ENCODE measurements at regions not wholly inside any gene's neighbourhood (a gene's known extent, or its start where the extent isn't known, plus 50 kb on each side); places are given as distances from the start of the nearest gene placed in this dataset.

GRCh38 chr11:104538313-104538712 lies 359.9 kb downstream of the CASP12 start:
- TF ChIP-seq POLR2A (IDR thresholded peaks at IDR 0.05) (no peak), CTCF (IDR thresholded peaks at IDR 0.05) (no peak)
- no peak for DNase-seq
- Histone ChIP-seq H3K36me3 (no peaks in the 10 kb centered on the region), H3K4me1 (no peaks in the 10 kb centered on the region), H3K27me3 (no peaks in the 10 kb centered on the region), H3K4me3 (no peak overlapping the region), H3K27ac (no peak overlapping the region), H3K9me3 (no peaks in the 10 kb centered on the region)
- intact Hi-C loops (cut with DNase I), result no loop called here
- WGBS, 2 donors, result 83 to 90% methylated on average over 1 of the region's 1 CpG

DNA sequence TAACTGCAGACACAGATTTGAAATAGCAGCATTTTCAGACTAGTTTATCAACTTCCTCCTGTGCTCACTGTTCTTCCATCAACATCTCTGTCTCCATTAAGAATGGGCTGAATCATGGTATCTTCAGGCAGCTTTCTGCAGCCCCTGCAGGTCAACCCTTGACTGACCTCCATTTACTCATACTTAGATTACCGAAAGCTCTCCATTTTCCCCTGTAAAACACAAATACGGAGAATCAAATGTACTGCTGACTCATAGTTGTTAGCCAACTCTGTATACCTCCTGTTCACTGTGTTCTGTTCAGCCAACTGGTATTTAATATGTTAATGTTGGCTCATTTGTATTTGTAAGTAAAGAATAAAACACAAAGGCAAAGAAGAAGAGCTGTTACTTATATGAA lies 364.0 kb downstream of the CASP12 start:
- intact Hi-C loops (cut with DNase I), result no loop called here
- H3K27ac ChIP-seq, result no peak overlapping the region
- no peaks in the 10 kb centered on the region for H3K36me3 ChIP-seq
- no peaks in the 10 kb centered on the region for H3K27me3 ChIP-seq
- H3K9me3 ChIP-seq, result no peaks in the 10 kb centered on the region
- no peak for DNase-seq
- no peak overlapping the region for H3K4me3 ChIP-seq
- H3K4me1 ChIP-seq, result peaks cover 0 to 5% (median 0%) of the 10 kb centered on the region in 3 donors
- TF ChIP-seq POLR2A (IDR thresholded peaks at IDR 0.05), result no peak
- 37 to 69% methylated on average over 2 of the region's 2 CpGs for WGBS, 2 donors

DNA sequence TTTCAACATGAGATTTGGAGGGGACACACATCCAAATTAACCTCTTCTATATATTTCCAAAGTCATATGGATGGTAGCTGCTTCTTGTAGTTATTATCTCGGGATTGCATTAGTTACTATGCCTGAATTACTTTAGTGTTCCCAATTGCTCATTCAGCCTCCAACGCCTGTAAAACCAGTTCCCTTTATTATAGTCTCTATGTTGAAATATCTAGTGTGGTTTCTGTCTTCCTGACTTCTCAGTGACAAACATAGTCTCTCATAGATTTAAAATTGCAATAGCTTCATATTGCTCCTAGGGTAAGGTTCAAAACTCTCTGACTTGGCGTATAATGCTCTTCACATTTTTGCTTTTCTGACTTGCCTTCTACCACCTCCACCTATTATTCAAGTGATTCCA lies 366.4 kb downstream of the CASP12 start:
- WGBS, 2 donors, result 65 to 87% methylated on average over 3 of the region's 3 CpGs
- H3K4me3 ChIP-seq, result no peak overlapping the region
- peak overlapping the region in 1 of 4 donors; percentile 49 for H3K27ac ChIP-seq
- H3K36me3 ChIP-seq, result no peaks in the 10 kb centered on the region
- TF ChIP-seq CTCF (IDR thresholded peaks at IDR 0.05) (no peak), POLR2A (IDR thresholded peaks at IDR 0.05) (no peak)
- no peaks in the 10 kb centered on the region for H3K27me3 ChIP-seq
- intact Hi-C loops (cut with DNase I), result no loop called here
- H3K4me1 ChIP-seq, result peaks cover 0 to 5% (median 0%) of the 10 kb centered on the region in 3 donors
- DNase-seq, result no peak
- no peaks in the 10 kb centered on the region for H3K9me3 ChIP-seq

DNA sequence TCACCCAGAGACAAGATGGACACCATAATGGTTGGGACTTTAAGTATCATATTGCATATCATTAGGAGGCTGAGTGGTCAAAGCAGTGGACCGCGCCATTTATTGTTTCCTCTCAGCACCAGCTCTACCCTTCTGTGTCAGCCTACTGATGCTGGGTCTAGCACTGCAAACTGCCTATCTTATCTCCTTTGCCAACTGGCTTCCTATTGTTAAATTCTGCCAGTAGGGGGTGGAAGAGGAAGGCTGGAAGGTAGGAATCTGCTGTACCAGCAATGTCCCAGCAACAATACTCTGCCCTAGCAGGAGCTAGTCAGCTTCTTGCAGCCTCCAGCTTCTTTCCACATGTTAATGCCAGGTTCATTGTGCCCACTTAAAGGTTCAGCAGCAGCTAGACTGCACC lies 367.1 kb upstream of the PDGFD start:
- WGBS, 2 donors, result 89 to 94% methylated on average over 2 of the region's 2 CpGs

DNA sequence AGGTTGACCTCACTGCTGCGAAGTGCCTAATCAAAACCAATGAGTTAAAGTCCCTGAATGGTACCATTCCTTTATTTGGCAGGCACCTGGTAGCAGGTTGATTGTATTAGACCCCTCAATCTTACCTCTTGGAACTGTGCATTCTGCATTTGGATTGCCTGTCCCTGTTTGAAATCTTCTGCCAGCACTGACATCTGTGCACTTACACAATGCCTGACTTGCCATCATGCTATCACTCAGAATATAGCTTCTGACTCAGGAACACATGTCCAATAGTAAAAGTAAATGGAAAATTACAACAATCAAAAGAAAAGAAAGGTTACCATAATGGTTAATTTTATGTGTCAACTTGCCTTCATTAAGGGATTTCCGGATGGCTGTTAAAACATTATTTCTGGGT lies 366.0 kb upstream of the PDGFD start:
- Histone ChIP-seq H3K4me3 (no peak overlapping the region), H3K36me3 (no peaks in the 10 kb centered on the region), H3K4me1 (peaks cover 0 to 5% (median 0%) of the 10 kb centered on the region in 3 donors), H3K27ac (no peak overlapping the region), H3K9me3 (no peaks in the 10 kb centered on the region), H3K27me3 (no peaks in the 10 kb centered on the region)
- WGBS, 2 donors, result 57 to 66% methylated on average over 2 of the region's 2 CpGs
- DNase-seq, result no peak
- intact Hi-C loops (cut with DNase I), result no loop called here
- no peak for TF ChIP-seq POLR2A (IDR thresholded peaks at IDR 0.05)
- TF ChIP-seq CTCF (IDR thresholded peaks at IDR 0.05), result no peak

More for the DNA sequence above, 367.1 kb upstream of the PDGFD start:
- no peak for DNase-seq
- H3K4me1 ChIP-seq, result peaks cover 0 to 5% (median 0%) of the 10 kb centered on the region in 3 donors
- no peaks in the 10 kb centered on the region for H3K9me3 ChIP-seq
- H3K4me3 ChIP-seq, result no peak overlapping the region
- H3K27me3 ChIP-seq, result no peaks in the 10 kb centered on the region
- no peaks in the 10 kb centered on the region for H3K36me3 ChIP-seq
- intact Hi-C loops (cut with DNase I), result no loop called here
- TF ChIP-seq CTCF (IDR thresholded peaks at IDR 0.05) (peak in 2 of 6 experiments; percentile 10 to 50), POLR2A (IDR thresholded peaks at IDR 0.05) (no peak)
- no peak overlapping the region for H3K27ac ChIP-seq

- H3K4me1 ChIP-seq, result peaks cover 0 to 5% (median 0%) of the 10 kb centered on the region in 3 donors
- no peak for DNase-seq
- no peak for TF ChIP-seq CTCF (IDR thresholded peaks at IDR 0.05)
- TF ChIP-seq POLR2A (IDR thresholded peaks at IDR 0.05), result no peak
- no peak overlapping the region for H3K27ac ChIP-seq
- no peaks in the 10 kb centered on the region for H3K27me3 ChIP-seq
- H3K9me3 ChIP-seq, result no peaks in the 10 kb centered on the region
- WGBS, 2 donors, result 50 to 54% methylated on average over 1 of the region's 1 CpG
- intact Hi-C loops (cut with DNase I), result no loop called here
- no peaks in the 10 kb centered on the region for H3K36me3 ChIP-seq
- no peak overlapping the region for H3K4me3 ChIP-seq
Observed at GRCh38 chr11:104529213-104529612, 365.3 kb upstream of the PDGFD start.
